Stimulated activated CD4-positive, alpha-beta T cell treated with anti-CD3 and anti-CD28 coated beads, TNF-alpha, amount 100 ng/mL, for 48 hours (primary cell): ENCODE measurements at regions not wholly inside any gene's neighbourhood (a gene's known extent, or its start where the extent isn't known, plus 50 kb on each side); places are given as distances from the start of the nearest gene placed in this dataset.

Experiments
- DNase-seq, 3 donors: peaks; one replicate each; pipeline ENCODE4 v3.0.0-alpha.2; 2020; ENCODE audit warnings: low read depth in 3 of 3

GRCh38 chr2:18262601-18263000 is 297.9 kb downstream of the RDH14 start:
- DNase-seq = no peak

GRCh38 chr2:18253686-18254197 is 306.7 kb downstream of the RDH14 start:
- no peak for DNase-seq

GRCh38 chr2:18251486-18251885 is 309.0 kb downstream of the RDH14 start:
- no peak for DNase-seq

GRCh38 chr2:18247282-18248110 is 313.0 kb downstream of the RDH14 start:
- DNase-seq = no peak

GRCh38 chr2:18245375-18245774 is 315.1 kb downstream of the RDH14 start:
- no peak for DNase-seq

GRCh38 chr2:18244845-18245244 is 315.6 kb downstream of the RDH14 start:
- DNase-seq = no peak

GRCh38 chr2:18243816-18244215 is 316.6 kb downstream of the RDH14 start:
- no peak for DNase-seq

GRCh38 chr2:18242716-18243115 is 317.7 kb downstream of the RDH14 start:
- no peak for DNase-seq

GRCh38 chr2:18238209-18238608 is 322.2 kb downstream of the RDH14 start:
- DNase-seq = no peak

GRCh38 chr2:18237298-18237697 is 323.2 kb downstream of the RDH14 start:
- no peak for DNase-seq

GRCh38 chr2:18232731-18233438 is 327.6 kb downstream of the RDH14 start:
- no peak for DNase-seq

GRCh38 chr2:18230668-18231067 is 329.8 kb downstream of the RDH14 start:
- no peak for DNase-seq

- no peak for DNase-seq
These were observed 340.8 kb downstream of the RDH14 start for GRCh38 chr2:18219676-18220075.

GRCh38 chr2:18218160-18218933 is 339.9 kb downstream of the KCNS3 start:
- no peak for DNase-seq

GRCh38 chr2:18214936-18215335 is 336.5 kb downstream of the KCNS3 start:
- no peak for DNase-seq

GRCh38 chr2:18213986-18214385 is 335.5 kb downstream of the KCNS3 start:
- DNase-seq = no peak

- no peak for DNase-seq
These were observed 331.6 kb downstream of the KCNS3 start for GRCh38 chr2:18209934-18210639.

GRCh38 chr2:18208956-18209355 is 330.5 kb downstream of the KCNS3 start:
- no peak for DNase-seq

GRCh38 chr2:18200771-18201170 is 322.3 kb downstream of the KCNS3 start:
- DNase-seq = no peak

GRCh38 chr2:18198677-18199076 is 320.2 kb downstream of the KCNS3 start:
- no peak for DNase-seq

GRCh38 chr2:18194161-18194560 is 315.7 kb downstream of the KCNS3 start:
- DNase-seq = no peak
